NCI-H446 (cell line): ENCODE measurements at regions not wholly inside any gene's neighbourhood (a gene's known extent, or its start where the extent isn't known, plus 50 kb on each side); places are given as distances from the start of the nearest gene placed in this dataset.
"Not testable (repeated sequence)": the region's sequence is repeated elsewhere in the genome, so short reads cannot be mapped to it uniquely, and the experiment has no call there.

Experiments
- DNase-seq, 2 experiments: peaks; one replicate each; lab custom pipeline; 2025; lab: John Stamatoyannopoulos, UW

GRCh38 chr4:30589669-30590068, 130.5 kb upstream of the PCDH7 start:
- DNase-seq = not testable (repeated sequence)

DNA sequence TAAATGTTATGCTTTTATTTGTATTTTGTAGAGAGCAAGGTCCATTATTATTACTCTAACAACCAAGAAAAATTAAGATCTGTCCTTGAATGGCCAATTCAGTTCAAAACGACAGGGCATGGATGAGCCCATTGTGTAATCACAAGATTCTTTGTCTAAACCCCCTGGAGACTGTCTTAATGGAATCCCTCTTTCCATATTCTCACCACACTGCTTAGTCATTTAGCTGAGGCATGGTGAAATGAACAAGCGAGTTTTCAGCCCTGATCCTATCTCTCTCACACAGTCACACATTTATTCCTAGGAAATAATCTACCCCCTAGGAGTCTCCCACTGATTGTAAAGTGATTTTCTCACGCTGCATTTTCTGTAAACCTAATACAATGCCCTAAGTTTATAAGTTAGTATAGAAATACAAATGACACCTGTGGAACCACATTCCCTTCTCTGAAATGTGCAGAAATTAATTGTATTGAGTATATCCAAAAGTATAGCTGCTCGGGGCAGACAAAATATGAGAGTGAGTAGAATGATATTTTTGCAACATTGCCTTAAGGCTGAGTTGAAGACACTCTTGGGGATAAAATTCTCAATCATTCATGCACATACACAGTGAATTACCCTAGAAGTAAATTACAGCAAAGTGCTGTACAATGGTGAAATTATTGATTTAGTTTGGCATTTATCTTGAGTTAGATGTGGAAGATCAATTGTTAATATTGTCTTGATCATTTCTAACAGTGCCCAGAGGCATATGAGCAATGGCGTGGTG, 119.7 kb upstream of the PCDH7 start:
- DNase-seq = no peak

DNA sequence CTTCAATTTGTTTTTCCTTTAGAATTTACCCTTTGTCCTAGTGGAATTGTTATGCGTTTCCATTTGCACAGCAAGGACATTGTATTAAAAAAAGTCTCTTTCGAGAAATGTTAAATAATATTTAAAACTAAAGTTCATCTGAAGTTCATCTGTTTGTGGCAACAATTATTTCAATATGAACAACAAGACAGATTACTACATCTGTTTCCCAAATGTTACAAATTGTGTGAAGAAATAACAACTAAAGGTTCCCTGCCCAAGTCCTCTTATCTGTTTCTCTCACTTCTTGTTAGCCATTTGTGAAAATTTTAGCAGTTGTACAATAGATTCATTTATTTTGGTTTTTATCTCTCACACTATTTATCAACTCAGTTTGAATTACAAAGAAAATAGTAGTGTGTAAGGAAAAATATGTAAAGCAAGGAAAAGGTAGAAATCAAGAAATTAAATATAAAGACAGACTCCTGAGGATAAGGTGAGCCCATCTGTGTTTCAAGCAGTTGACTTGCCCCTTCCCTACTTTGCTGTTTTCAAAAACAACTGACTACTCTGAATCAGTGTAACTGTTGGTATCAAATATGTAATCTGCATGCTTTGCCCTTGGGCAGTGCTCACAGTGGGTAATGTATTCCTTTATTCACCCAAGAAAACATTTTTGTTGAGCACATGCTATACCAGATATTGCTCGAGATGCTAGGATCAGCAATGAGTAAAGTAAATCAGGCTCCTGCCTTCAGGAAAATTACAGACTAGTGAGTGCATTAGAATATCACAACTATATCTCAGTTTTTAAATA, 118.9 kb upstream of the PCDH7 start:
- no peak for DNase-seq

DNA sequence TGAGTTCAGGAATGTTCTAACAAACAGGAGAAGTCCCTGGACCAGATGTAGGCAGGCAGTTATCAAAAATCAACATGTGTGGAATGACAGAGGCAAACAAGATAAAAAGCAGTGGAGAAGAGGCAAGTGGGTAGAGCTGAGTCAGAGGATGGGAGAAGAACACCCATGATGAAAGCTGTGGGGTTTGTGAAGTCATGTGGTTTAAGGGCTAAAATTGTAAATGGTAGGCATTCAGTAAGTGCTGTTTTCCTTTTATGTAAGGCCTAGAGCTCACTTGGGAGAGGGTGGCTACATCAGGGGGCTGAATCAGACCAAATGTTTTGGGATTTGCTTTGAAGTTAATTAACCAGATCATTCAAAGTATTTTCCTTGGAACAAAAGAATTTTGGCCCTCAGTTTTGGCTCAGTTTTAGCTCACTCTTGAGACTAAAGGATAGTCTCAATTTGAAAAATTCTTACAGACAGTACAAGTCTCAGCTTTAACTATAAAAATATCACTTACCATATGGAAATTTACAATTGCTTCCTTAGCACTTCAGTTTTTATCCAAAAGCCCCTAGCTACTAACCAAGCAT, 114.5 kb upstream of the PCDH7 start:
- DNase-seq = no peak

GRCh38 chr4:30610361-30610760, 109.8 kb upstream of the PCDH7 start:
- DNase-seq = no peak

DNA sequence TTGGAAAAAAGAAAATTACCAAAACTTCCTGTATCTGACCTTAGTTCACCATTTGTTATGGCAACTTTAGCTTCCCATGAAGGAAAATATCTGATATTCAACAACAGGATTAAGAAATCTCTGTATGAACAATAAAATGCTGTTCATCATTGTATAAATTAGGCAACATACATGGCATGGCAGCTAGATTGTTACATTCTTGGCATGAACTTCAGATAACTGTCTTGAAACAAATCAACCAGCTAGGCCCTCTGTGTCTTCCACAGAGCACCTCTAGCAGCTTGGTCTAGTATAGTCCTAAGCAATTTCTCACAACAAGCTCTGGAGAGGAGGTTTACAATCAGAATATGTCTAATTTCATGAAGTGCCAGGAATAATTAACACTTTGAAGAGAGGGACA, 105.4 kb upstream of the PCDH7 start:
- no peak for DNase-seq

DNA sequence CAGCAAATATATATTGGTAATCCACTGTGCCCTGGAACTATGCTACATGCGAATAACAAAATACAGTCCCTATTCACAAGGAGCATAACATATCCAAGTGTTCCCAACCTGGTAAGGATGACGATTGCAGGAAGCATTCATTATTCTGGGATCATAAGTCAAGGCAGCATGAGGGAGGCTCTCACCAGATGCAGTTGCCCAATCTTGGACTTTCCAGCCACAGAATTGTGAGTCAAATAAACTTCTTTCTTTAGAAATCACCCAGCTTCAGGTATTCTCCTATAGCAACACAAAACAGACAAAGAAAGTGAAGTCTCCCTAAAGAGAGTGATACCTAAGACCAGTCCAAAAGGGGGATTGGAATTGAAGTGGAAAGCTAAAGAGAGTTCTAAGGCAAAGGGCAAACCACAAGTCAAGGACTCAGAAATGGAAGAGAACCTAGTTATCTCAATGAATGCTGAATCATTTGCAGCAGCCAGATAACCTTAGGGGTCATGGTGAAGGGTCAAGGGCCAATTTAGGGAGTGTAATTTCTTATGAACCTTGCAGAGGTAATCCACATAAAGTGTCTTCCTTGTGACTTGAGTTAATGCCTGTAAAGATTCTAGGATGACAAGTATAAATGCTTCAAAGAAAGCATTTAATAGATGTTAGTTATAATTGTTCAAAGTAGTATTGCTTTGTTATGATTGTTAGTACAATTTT, 103.1 kb upstream of the PCDH7 start:
- no peak for DNase-seq

DNA sequence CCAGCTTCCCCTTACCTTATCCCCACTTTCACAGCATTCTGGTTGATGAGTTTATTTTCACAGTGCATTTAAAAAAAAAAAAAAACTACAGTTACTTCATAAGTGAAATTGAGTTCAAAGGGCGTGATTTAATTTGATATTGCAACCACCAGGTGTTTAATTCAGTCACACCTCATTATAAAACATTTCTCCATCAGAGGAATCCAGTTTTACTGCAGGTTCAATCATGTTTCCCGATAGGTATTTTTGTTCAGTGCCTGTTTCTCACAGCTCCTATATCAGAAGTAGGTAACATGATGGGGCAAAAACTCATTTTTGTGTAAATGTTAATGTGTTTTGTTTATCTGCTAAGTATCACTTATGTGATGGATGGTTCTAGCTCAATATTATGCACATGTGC, 102.3 kb upstream of the PCDH7 start:
- no peak for DNase-seq

DNA sequence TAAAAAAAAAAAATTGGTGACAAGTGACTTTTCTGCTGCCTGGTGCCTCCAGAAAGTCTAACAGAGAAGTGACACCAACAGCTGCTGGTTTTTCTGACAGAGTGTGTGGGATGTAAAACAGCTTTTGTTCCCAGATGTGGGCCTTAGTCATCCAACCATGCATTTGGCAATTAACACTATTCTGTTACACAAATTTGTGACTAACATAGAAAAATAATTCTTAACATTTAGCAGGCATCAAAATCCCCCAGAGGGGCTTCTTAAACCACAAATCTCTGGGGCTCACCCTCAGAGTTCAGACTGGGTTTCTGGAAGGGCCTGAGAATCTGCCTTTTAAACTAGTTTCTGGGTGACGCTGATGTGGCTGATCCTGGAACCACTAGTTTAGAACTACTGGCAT, 100.5 kb upstream of the PCDH7 start:
- no peak for DNase-seq

GRCh38 chr4:30620711-30621110, 99.5 kb upstream of the PCDH7 start:
- no peak for DNase-seq

- DNase-seq = no peak
Observed at GRCh38 chr4:30630431-30630830, 89.7 kb upstream of the PCDH7 start.

- DNase-seq = no peak
Observed at GRCh38 chr4:30632751-30633150, 87.4 kb upstream of the PCDH7 start.

DNA sequence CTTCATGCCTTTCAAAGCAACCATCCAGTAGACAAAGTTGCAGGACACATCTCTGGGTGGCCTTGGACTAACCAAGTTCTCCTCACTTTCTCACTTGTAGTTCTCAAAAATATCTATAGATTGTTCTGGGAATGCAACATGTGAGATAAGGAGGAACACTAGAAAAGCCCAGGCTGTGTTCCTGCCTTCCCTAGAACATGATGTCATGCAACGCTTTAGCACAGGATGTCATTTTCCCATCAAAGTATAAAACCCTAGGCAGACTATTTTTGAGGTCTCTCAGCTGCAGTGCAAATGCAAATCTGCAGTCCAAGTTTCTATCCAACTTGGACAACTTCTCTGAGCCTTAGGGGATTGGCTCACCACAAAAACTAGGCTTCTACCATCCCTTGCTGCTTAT, 78.8 kb upstream of the PCDH7 start:
- DNase-seq = no peak

DNA sequence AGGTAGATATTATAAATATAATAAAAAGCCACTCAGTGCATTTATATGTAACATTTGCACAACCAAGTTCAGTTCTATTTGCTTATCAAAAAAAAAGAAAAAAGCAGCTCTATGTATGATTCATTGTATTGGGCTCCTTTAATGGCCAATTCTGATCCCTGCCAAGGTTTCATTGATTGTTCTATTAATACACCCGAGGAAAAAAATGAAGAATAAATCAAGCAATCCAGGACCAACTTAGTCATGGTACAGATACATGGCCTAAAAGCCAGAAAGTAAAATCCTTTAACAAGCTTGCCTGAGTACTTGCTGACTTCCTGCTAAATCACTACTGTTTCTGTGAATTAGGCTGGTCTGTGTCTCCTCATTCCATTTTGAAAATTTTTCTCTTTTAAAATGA, 77.6 kb upstream of the PCDH7 start:
- DNase-seq = peak in 1 of 2 experiments; percentile 49

GRCh38 chr4:30653291-30653690, 66.9 kb upstream of the PCDH7 start:
- no peak for DNase-seq

DNA sequence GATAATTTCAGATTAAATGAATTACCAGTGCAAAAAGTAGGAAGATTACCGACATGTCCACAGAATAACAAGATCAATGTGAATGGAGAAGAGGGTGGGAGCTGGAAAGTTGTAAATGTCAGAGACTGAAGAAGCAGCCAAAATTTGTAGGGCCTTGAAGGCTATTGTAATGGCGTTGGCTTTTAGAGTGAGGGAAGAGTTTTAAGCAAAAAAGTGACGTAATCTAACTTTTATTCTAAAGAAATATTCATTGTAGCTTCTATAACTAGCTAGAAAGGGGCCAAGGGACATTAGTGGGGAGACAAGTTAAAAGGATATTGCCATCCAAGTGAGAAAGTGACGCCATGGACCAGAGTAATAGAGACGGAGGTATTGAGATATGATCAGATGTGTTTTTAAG, 63.3 kb upstream of the PCDH7 start:
- DNase-seq = no peak

DNA sequence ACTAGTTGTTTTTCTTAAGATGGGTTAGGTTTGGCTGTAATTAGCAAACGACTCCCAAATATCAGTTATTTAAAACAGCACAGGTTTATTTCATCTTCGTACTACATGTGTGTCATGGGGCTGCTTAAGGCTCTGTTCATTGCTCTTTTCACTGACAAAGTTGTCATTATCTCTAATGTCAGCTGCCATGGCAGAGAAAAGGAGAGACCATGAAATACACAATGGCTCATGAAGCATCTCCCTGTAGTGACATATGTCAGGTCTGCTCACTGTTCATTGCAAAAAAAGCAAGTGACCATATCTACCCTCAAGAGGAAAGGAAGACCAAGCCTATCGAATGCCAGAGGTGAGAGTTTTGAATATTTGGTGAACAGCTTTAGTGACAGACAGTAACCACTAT, 52.2 kb upstream of the PCDH7 start:
- DNase-seq = no peak

GRCh38 chr4:30670206-30670605, 50.0 kb upstream of the PCDH7 start:
- DNase-seq = no peak
